Karpas-422 (cell line): ENCODE measurements at regions not wholly inside any gene's neighbourhood (a gene's known extent, or its start where the extent isn't known, plus 50 kb on each side); places are given as distances from the start of the nearest gene placed in this dataset.
"Not testable (repeated sequence)": the region's sequence is repeated elsewhere in the genome, so short reads cannot be mapped to it uniquely, and the experiment has no call there.

Experiments
- DNase-seq: peaks from one replicate; pipeline ENCODE4 v3.0.0-alpha.2; 2015
- H2AFZ ChIP-seq: fragments of 200-600 bp; sonication (generic); 2 replicates; pipeline ENCODE4 v1.6.1; 2014; ENCODE audit warnings: antibody characterized with exemption, low read length, mixed read lengths
- H3K27ac ChIP-seq: fragments of 200-600 bp; sonication (generic); 2 replicates; pipeline ENCODE4 v1.5.1; 2014; ENCODE audit warnings: mild to moderate bottlenecking, low read length, moderate library complexity
- H3K27me3 ChIP-seq: fragments of 200-600 bp; sonication (generic); 2 replicates; pipeline ENCODE4 v1.6.1; 2014; ENCODE audit warnings: low read length, mixed read lengths
- H3K36me3 ChIP-seq: fragments of 200-600 bp; sonication (generic); 2 replicates; pipeline ENCODE4 v1.6.1; 2014; ENCODE audit warnings: low read length, mixed read lengths; ENCODE audit not compliant: insufficient read depth
- H3K4me1 ChIP-seq: fragments of 200-600 bp; sonication (generic); 2 replicates; pipeline ENCODE4 v1.6.1; 2014; ENCODE audit warnings: mild to moderate bottlenecking, low read length, mixed read lengths
- H3K4me2 ChIP-seq: fragments of 200-600 bp; sonication (generic); 2 replicates; pipeline ENCODE4 v1.6.1; 2014; ENCODE audit warnings: low read length, low read depth, mild to moderate bottlenecking; ENCODE audit not compliant: poor library complexity, severe bottlenecking
- H3K4me3 ChIP-seq: fragments of 200-600 bp; sonication (generic); 2 replicates; pipeline ENCODE4 v1.5.1; 2014; ENCODE audit warnings: mild to moderate bottlenecking, antibody characterized with exemption, low read length, mixed read lengths
- H3K79me2 ChIP-seq: fragments of 200-600 bp; sonication (generic); 2 replicates; pipeline ENCODE4 v1.6.1; 2014; ENCODE audit warnings: mild to moderate bottlenecking, low read length, mixed read lengths
- H3K9ac ChIP-seq: fragments of 200-600 bp; sonication (generic); 2 replicates; pipeline ENCODE4 v1.6.0; 2014; ENCODE audit warnings: low read length
- H3K9me2 ChIP-seq: fragments of 200-600 bp; sonication (generic), shearing (Covaris generic); replicated peaks from 2 replicates; pipeline ENCODE4 v1.6.0; 2014; ENCODE audit warnings: mild to moderate bottlenecking, low read length, moderate library complexity; ENCODE audit not compliant: insufficient read depth
- H3K9me3 ChIP-seq: fragments of 300-700, 200-600 bp; sonication (generic); 2 replicates; pipeline ENCODE4 v1.6.1; 2014; ENCODE audit warnings: low read length, mixed read lengths
- H4K20me1 ChIP-seq: fragments of 200-600 bp; sonication (generic); 2 replicates; pipeline ENCODE4 v1.6.1; 2014; ENCODE audit warnings: mild to moderate bottlenecking, antibody characterized with exemption, low read length, low read depth; ENCODE audit not compliant: insufficient read depth

DNA sequence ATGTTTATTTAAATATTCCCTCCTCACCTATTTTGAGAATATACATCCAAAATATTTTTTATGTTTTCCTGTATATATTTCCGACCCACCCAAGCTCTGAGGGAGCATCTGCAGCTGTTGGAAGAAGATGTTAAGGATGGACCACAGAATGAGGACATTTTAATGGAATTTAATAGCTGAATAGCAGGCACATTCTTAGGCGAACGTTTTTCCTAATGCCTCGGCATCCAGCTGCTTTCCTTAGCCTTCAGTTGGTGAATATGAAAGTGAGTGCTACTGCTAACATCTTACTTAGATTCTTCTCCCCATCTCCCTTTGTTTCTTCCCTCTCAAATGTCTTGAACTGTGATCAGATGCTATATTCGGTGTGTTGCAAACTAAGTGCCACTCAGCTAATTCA, 158.0 kb upstream of the CTSO start:
- Histone ChIP-seq H3K4me2 (no peak overlapping the region), H3K27me3 (no peaks in the 10 kb centered on the region), H4K20me1 (no peaks in the 10 kb centered on the region), H3K79me2 (no peaks in the 10 kb centered on the region), H2AFZ (no peak overlapping the region), H3K9ac (no peak overlapping the region), H3K27ac (no peak overlapping the region), H3K4me1 (no peaks in the 10 kb centered on the region), H3K36me3 (no peaks in the 10 kb centered on the region), H3K4me3 (no peak overlapping the region), H3K9me3 (no peaks in the 10 kb centered on the region), H3K9me2 (no peaks in the 10 kb centered on the region)
- no peak for DNase-seq

DNA sequence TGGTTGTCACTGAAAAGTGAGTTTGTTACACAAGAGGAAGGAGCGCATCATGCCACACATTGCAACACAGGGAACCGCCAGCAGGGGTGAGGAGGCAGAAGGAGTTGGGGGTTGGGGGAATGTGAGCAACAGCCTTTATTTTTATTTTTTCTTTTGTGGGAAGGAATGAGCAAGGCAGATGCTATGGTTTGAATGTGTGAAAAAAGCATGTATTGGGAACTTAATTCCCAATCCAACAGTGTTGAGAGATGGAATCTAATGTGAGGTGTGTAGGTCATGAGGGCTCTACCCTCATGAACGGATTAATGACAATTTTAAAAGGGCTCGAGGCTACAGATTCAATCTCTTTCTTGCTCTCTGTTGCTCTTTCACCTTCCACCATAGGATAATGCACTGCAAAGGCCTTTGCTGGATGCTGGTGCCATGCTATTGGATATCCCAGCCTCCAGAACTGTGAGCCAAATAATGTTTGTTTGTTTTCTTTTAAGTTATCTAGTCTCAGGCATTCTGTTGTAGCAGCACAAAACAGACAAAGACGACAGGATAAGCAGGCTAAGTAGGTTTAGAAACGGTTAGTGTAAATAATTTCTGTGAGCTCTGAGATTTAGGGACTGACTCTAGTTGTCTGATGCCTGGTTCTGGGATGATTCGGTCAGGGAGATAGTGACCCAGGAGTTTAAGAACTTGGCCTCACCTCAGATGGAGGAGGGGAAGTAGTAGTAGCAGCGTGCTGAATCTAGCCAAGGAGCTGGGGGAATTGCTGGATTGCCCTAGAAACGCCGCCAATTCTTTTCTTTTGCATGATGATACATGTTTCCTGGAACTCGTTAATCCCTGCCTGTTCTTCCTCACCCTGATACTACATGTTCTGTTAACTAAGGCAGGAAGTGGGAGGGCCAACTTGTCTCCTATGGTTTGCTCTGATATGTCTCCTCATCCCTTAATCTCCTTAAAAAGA, 156.6 kb upstream of the CTSO start:
- Histone ChIP-seq H3K27ac (no peak overlapping the region), H3K9ac (no peak overlapping the region), H3K36me3 (no peaks in the 10 kb centered on the region), H3K9me2 (no peaks in the 10 kb centered on the region), H2AFZ (no peak overlapping the region), H3K79me2 (no peaks in the 10 kb centered on the region), H3K4me1 (no peaks in the 10 kb centered on the region), H3K9me3 (no peaks in the 10 kb centered on the region), H3K4me3 (no peak overlapping the region), H4K20me1 (no peaks in the 10 kb centered on the region), H3K27me3 (no peaks in the 10 kb centered on the region), H3K4me2 (no peak overlapping the region)
- peak; percentile 69 for DNase-seq

DNA sequence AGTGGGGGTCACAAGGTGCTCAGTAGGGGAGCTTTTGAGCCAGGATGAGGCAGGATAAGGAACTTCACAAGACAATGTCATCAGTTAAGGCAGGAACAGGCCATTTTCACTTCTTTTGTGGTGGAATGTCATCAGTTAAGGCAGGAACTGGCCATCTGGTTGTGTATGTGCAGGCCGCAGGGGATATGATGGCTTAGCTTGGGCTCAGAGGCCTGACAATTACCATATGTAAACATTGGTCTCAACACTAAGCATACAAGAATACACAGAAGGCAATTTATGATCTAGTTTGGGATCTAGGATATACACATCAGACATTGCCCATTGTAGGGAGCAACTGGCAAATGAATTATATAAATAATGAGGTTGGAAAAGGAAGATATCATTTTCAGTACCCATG, 155.4 kb upstream of the CTSO start:
- not testable (repeated sequence) for H3K27me3 ChIP-seq, H3K4me1 ChIP-seq, H2AFZ ChIP-seq, H3K79me2 ChIP-seq, H3K4me3 ChIP-seq, H3K9me3 ChIP-seq, H3K4me2 ChIP-seq, H3K9me2 ChIP-seq, DNase-seq, H3K27ac ChIP-seq, H4K20me1 ChIP-seq, H3K36me3 ChIP-seq, H3K9ac ChIP-seq

DNA sequence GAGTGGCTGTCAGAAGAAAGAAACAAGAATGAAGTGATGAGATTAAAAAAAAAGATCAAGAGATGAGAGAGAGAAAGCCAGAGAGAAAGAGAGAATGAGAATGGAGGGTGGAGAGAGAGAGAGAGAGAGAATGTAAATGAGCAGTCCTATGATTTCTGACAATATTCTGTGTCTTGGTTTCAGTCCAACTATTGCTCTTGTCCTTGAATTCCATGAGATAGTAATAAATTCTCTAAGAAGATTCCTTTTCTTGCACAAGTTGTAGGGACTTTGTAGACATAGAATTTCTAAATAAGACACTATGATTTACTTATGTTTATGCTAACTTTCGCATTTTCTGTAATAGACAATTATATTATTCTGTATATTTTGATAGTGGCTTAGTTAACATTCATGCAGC, 149.6 kb upstream of the CTSO start:
- H3K79me2 ChIP-seq: no peaks in the 10 kb centered on the region

DNA sequence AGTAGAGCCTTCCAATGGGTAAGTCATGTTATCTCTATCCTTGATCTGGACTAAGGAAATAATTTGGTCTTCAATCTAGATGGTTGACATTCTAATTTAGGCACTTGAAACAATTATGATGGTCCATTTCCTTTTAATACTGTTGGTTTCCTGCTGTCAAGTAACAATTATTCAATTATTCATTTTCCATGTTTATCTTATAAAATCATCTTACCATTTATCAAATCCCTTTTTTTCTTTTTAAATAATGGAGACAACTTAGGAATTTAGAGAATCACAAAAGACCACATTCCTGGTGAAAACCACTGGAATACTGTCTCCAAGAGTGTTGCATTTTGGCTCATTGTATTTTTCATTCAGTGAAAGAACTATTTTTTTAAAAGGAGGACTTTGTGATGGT, 148.7 kb upstream of the CTSO start:
- H3K4me3 ChIP-seq: no peak overlapping the region
- no peaks in the 10 kb centered on the region for H3K9me2 ChIP-seq
- no peak overlapping the region for H2AFZ ChIP-seq
- H3K27ac ChIP-seq: no peak overlapping the region
- H3K27me3 ChIP-seq: no peaks in the 10 kb centered on the region; the same call in 1 of the 2 replicates
- DNase-seq: no peak
- no peaks in the 10 kb centered on the region for H4K20me1 ChIP-seq
- H3K36me3 ChIP-seq: no peaks in the 10 kb centered on the region
- no peaks in the 10 kb centered on the region for H3K9me3 ChIP-seq
- H3K79me2 ChIP-seq: no peaks in the 10 kb centered on the region
- no peak overlapping the region for H3K9ac ChIP-seq
- H3K4me2 ChIP-seq: no peak overlapping the region
- no peaks in the 10 kb centered on the region for H3K4me1 ChIP-seq

More for the DNA sequence above, 149.6 kb upstream of the CTSO start:
- Histone ChIP-seq H3K9ac (no peak overlapping the region), H3K9me3 (no peaks in the 10 kb centered on the region), H3K27ac (no peak overlapping the region), H3K4me3 (no peak overlapping the region), H3K36me3 (no peaks in the 10 kb centered on the region), H3K9me2 (no peaks in the 10 kb centered on the region), H3K4me2 (no peak overlapping the region), H3K4me1 (no peaks in the 10 kb centered on the region), H3K27me3 (no peaks in the 10 kb centered on the region; the same call in 1 of the 2 replicates), H2AFZ (no peak overlapping the region), H4K20me1 (no peaks in the 10 kb centered on the region)
- DNase-seq: no peak

DNA sequence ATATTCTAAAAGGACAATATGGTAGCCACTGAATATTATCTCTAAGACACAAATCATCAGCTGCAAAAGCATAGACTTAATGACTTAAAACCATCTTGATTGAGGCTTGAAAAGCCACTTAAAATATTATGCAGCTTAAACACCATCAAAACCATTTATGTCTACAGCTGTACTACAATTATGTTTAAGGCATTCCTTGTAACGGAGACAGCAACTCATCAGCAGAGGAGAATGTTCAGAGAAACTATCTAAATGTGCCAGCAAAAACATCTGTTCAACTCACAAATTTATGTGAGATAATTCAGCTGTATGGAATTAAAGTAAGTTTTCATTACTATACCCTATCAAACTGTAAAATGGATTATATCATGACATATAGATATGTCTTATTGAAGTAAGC, 147.9 kb upstream of the CTSO start:
- no peak for DNase-seq
- Histone ChIP-seq H3K9ac (no peak overlapping the region), H3K4me3 (no peak overlapping the region), H3K9me2 (no peaks in the 10 kb centered on the region), H3K9me3 (no peaks in the 10 kb centered on the region), H3K79me2 (no peaks in the 10 kb centered on the region), H3K27me3 (no peaks in the 10 kb centered on the region; the same call in 1 of the 2 replicates), H3K27ac (no peak overlapping the region), H3K4me1 (no peaks in the 10 kb centered on the region), H4K20me1 (no peaks in the 10 kb centered on the region), H3K4me2 (no peak overlapping the region), H3K36me3 (no peaks in the 10 kb centered on the region), H2AFZ (no peak overlapping the region)

DNA sequence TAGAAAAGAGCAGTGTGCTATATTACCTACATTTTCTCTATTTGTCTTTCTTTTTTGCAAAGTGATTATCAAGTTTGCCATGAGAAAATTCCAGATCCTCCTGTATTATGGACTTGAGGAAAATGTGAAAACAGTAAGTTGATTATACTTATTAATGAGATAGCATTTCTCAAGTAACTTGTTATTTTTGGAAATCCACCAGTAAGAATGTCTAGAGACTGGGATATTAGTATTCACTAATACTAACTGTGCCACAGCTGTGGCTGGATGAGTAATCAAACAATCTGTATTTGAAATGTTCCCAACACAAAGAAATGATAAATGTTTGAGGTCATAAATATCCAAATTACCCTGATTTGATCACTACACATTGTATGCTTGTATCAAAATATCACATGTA, 147.0 kb upstream of the CTSO start:
- H3K27me3 ChIP-seq: no peaks in the 10 kb centered on the region; the same call in 1 of the 2 replicates

DNA sequence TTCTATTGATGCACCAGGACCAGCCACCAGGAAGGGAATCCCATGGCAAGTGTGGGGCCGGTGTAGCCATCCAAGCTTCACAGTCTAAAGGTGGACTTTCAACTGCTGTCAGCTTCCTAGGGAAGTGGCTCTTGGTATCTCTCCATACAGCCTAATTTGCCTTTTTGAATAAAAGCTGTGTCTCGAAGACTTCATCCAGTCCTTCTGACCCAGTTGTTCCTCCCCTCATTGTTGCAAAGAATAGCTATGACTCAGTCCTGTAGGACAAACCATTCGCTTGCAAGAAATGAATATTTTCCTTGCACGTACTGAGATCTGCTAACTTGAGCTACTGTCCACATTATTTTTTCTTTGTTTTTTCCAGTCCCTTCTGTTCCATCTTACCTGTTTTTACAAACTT, 145.1 kb upstream of the CTSO start:
- no peaks in the 10 kb centered on the region for H3K9me2 ChIP-seq
- no peak overlapping the region for H3K4me2 ChIP-seq
- no peak for DNase-seq
- H3K36me3 ChIP-seq: no peaks in the 10 kb centered on the region
- no peaks in the 10 kb centered on the region; the same call in 1 of the 2 replicates for H3K27me3 ChIP-seq
- no peaks in the 10 kb centered on the region for H3K9me3 ChIP-seq
- H3K9ac ChIP-seq: no peak overlapping the region
- no peaks in the 10 kb centered on the region for H4K20me1 ChIP-seq
- no peak overlapping the region for H2AFZ ChIP-seq
- no peak overlapping the region for H3K27ac ChIP-seq
- no peaks in the 10 kb centered on the region for H3K4me1 ChIP-seq
- no peak overlapping the region for H3K4me3 ChIP-seq
- H3K79me2 ChIP-seq: no peaks in the 10 kb centered on the region

More for the DNA sequence above, 147.0 kb upstream of the CTSO start:
- Histone ChIP-seq H3K4me2 (no peak overlapping the region), H3K79me2 (no peaks in the 10 kb centered on the region), H3K9me2 (no peaks in the 10 kb centered on the region), H3K4me1 (no peaks in the 10 kb centered on the region), H3K4me3 (no peak overlapping the region), H3K9me3 (no peaks in the 10 kb centered on the region), H3K36me3 (no peaks in the 10 kb centered on the region), H3K27ac (no peak overlapping the region), H2AFZ (no peak overlapping the region), H3K9ac (no peak overlapping the region), H4K20me1 (no peaks in the 10 kb centered on the region)
- DNase-seq: no peak
